ENCODE measurements at regions not wholly inside any gene's neighbourhood (a gene's known extent, or its start where the extent isn't known, plus 50 kb on each side); places are given as distances from the start of the nearest gene placed in this dataset.

DNA sequence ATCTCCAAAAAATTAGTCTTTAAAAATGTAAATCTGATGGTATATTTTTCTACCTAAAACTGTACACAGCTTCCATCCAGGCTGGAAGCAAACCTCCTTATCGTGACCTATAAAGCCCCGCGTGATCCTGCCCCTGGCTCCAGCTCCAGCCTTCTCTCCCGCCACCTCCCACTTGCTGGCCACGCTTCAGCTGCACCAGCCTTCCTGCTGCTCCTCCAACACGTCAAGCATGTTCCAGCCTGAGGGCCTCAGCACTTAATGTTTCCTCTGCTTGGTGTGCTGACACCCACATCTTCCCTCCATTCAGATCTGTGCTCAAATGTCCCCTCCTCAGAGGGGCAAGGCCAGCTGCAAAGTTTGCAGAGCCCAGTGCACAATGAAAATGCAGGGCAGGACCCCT is 123.5 kb upstream of the MAGI3 start:
- DNase-seq = no peak

- DNase-seq = no peak
Observed at GRCh38 chr1:113269168-113269963, 120.9 kb upstream of the MAGI3 start.

- no peak for DNase-seq
Observed at GRCh38 chr1:113271039-113271438, 119.3 kb upstream of the MAGI3 start.

- DNase-seq = no peak
Observed at GRCh38 chr1:113275083-113275482, 115.2 kb upstream of the MAGI3 start.

DNA sequence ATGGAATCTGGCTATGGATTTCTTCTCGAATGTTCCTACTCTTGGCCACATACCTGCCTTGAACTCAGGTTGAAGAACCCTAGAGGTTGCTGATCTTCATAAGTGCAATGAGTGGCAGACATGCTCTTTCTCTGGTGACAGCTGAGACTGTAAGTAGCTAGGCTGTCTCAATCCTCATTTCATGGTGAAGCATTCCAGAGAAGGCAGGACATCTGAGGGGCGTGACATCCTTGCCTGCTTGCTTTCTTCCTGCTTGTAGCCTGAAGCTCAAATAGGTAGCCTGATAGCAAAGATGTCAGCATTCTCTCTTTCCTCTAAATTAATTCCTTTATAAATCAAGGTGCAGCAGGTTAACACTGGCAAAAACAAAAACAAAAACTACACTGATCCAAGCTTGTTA is 114.6 kb upstream of the MAGI3 start:
- DNase-seq = no peak

DNA sequence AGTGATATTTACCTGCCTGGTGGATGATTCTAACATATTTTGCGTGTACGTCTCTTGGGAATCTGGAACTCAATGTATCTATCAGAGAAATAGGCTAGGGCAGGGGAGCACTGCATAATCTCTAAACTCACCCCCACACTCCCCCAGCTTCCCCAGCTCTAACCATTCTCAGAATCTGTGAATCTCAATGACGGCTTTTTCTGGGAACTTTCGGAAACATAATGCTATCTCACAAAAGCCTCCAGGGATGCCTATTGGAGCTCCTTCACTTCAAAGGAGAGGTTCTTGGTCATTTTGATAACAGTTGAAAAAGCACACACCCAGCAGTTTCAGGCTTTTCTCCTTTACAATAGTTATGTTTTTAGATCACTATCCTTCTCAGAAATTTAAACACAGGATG is 113.8 kb upstream of the MAGI3 start:
- no peak for DNase-seq

GRCh38 chr1:113278371-113278770 is 111.9 kb upstream of the MAGI3 start:
- DNase-seq = no peak

- no peak for DNase-seq
Observed at GRCh38 chr1:113278777-113279176, 111.5 kb upstream of the MAGI3 start.

DNA sequence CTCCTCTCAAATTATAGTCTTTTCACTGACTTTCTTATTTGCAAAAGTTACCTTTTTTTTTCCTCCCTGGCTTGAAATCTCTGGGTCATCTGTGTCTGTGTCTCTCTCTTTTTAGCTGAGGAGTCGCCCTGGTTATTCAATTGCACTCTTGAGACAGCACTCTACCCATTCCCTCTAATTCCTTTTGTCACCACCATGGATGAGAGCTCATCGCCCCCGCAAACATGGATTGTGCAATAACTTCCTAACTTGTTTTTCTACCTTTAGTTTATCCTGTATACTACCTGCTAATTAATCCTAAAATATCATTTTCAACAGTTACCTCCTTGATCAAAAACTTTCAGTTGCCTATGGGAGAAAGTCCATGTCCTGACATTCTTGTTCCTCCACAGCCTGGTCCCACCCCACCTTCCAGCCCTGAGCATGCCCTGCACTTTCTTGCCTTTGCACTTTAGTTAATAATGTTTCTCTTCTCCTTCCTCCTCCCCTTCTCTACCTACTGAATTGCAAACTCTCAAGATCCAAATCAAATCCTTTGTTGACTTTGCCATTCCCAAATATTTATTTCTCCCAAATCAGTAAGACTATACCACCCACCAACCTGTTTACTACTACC is 110.4 kb upstream of the MAGI3 start:
- no peak for DNase-seq

DNA sequence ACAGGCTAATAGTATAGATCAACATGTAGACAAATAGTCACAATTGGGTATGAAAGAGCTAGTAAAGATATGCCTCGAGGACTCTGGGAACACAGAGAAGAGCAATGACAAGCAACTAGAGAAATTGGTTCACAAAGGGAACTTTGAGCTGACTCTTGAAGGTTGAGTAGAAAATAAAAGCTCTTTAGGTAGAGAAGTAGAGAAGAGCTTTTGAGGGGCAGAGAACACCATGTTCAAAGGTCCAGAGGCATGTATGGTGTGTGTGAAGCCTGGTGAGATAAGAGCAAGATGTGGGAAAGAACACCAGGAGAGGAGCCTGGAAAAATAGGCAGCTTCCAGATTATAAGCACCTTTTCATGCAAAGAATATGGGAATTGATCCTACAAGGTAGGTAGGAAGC is 109.7 kb upstream of the MAGI3 start:
- DNase-seq = no peak

DNA sequence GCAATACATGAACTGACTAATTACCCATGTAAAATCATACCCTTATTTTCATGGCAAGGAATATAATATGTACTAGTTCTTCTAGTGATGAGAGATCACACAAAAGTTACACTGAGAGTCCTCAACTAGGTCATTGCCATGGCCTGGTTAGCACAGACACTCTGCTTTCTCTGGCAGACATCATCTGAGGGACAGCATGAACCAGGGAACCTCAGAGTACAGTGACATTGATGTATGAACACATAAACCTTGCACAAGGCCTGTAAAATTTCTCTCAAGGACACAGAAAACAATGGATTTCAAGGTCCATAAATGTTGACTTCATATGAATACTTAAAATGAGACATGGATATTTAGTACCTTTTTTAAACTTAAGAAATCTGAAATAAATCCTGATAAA is 108.8 kb upstream of the MAGI3 start:
- DNase-seq = no peak

DNA sequence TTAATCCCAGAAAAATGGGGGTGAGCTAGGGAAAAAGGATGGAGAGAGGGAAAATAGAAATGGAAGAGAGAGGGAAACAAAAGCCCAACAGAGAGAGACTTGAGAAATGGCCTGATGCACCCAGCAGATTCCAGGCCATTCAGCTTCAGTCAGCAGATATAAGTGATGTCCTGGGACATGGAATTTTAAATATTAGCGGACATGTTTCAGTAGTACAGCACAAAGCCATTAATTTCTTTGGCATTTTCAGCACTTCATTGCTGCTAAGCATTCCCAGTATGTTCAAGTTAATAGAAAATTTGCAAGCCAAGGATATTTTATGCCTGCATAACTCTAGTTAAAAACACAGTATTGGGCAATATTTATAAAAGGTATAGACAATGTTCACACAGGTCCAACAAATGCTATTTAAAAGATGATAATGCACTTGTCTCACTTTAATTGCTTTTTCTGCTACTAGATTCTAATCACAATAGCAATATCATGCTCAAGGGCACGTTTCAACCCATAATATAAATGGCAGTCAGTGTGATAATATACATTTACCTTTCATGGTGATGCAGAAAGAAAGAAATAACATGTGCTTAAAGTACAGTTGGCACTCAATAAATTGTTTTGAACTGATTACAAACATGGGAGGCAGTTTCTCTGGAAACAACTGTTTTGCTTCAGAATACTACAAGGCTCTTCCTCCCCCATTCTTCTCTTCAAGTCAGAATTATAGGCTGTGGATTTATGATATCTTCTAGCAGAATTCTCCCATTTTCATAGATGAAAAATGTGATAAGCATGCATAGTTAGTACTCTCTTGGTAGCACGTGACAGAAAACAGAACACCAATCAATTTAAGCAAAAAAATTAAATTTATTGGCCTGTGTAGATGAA is 108.1 kb upstream of the MAGI3 start:
- no peak for DNase-seq

DNA sequence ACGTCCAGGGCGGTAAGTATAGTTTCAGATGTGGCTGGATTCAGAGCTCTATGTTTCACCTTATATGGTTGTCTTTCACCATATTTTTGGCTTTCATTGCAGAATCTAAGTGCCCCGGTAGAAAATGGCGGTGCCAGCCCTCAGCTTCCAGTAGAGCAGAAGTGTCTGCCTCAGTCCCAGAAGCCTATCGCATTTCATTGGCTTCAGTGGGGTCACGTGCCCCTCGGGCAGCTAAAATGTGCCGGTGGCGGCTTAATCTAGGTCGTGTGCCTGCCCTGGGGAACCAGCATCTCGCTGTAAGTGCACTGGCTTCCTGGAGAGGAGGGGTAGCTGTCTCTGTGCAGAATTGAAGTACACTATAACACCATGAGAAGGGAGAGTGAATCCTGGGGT is 107.4 kb upstream of the MAGI3 start:
- DNase-seq = no peak

- no peak for DNase-seq
Observed at GRCh38 chr1:113283914-113284313, 106.4 kb upstream of the MAGI3 start.

DNA sequence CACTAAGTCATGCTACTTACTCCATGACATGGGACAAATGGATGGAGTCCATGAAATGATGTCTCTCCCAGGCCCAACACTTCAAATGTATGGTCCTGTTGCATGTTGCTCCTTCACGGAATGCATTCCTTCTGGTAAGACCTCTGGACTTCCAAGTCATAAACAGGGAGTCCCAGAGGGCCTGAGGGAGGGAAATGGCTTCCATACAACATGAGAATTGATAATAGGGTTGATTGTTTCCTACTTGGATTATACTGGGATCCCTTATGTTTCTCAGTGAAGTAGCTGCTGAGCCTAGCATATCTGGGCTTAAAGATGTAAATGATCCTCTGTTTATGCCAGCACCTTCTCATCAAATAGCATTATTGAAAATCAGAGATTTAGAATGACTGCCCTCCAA is 104.2 kb upstream of the MAGI3 start:
- DNase-seq = no peak

GRCh38 chr1:113291777-113292602 is 98.3 kb upstream of the MAGI3 start:
- DNase-seq = no peak

GRCh38 chr1:113292603-113293255 is 97.6 kb upstream of the MAGI3 start:
- no peak for DNase-seq

DNA sequence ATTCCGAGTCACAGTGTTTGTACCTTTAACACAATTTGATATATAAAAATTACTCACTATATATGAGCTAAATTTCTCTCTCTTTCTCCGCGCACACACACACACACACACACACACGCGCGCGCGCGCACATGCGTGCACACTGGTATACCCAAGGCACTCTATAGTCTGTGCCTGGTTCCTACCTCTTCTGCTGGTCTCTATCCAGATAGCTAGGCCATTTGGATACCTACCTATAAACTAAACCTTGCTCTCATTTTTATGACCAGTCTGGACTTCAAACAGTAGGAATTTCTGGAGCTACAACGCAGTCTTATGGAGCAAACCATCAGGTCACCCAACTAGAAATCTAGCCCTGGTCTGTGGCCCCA is 97.1 kb upstream of the MAGI3 start:
- no peak for DNase-seq

DNA sequence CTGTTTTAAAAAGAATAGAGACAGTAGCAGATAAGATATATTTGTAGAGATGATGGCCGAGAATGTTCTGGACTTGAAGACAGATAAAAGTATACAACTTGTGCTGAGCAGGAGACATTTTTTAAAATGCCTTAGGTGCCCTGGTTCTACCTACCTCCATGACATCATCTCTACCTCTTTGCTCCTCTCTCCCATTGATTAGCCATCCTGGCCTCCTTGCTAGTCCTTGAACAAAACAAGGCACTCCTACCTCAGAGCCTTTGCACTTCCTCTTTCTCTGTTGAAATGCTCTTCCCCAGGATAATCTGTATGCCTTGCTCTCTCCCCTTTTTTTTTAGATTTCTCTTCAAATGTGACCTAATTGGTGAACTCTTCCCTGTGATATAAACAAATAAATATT is 92.6 kb upstream of the MAGI3 start:
- no peak for DNase-seq

DNA sequence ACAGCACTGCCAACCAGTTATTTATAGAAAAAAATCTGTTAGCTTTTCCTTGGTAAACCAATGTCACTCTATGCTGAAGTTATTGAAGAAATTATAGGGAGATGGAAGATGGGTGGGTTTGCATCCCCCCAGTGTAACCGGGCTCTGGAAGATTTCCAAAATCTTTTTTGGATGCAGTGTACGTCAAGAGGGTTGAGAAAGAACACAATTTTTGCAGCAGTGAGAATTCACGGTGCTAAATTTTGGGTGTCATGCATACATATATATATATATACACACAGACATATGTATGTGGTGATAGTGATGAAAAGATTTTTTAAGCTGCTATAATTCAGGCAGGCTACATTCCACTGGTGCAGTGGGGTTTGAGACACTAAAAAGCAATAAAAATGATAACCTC is 91.4 kb upstream of the MAGI3 start:
- DNase-seq = no peak

DNA sequence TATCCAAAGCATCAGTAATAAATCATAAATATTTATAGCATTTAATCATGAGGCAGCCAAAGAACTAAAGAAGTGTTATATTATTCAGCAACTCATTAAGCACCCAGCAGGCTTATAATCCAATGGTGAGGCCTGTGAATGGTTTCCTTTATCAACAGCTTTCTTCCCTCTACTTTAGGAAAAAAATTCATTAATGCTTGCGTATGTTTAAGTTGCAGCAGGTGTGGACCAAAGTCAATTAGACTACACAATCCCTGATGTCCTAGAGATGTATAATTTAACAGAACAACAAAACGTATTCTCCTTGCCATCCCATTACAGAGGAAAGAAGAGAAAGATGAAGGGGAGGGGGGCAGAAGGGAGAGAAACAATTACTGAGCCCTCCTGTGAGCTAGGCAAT is 87.7 kb upstream of the MAGI3 start:
- DNase-seq = no peak

DNA sequence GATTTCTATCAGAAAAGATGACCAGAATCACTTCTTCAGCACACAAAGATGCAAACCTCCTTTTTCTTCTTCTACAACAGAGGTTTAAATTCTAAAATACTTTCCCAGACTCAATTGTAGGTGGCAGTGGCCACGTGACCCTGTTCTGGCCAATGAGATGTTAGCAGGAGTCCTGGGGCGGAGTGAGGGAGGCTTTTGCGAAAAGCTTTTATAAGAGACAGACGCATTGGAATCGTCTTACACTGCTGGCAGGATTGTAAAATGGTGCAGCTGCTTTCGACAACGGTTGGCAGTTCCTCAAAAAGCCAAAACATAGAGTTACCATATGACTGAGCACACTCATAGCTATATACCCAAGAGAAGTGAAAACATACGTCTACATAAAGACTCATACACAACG is 87.0 kb upstream of the MAGI3 start:
- no peak for DNase-seq
